ENCODE measurements at regions not wholly inside any gene's neighbourhood (a gene's known extent, or its start where the extent isn't known, plus 50 kb on each side); places are given as distances from the start of the nearest gene placed in this dataset.

- Histone ChIP-seq H3K36me3 (ENCODE audit: control insufficient read depth in 2 of 2, extremely low read depth in 1 of 2, insufficient read depth in 2 of 2, low read length in 2 of 2) (no peaks in the 10 kb centered on the region), H2AFZ (ENCODE audit: control insufficient read depth, low read length) (no peak overlapping the region), H3K4me2 (ENCODE audit: control insufficient read depth, extremely low read depth, insufficient read depth, low read depth, low read length) (no peak overlapping the region), H3K9me3 (ENCODE audit: control insufficient read depth, low read depth, low read length) (no peaks in the 10 kb centered on the region), H4K20me1 (ENCODE audit: control insufficient read depth, extremely low read depth, insufficient read depth, low read length) (no peaks in the 10 kb centered on the region), H3K9me1 (ENCODE audit: control insufficient read depth, extremely low read depth, insufficient read depth, low read length) (no peaks in the 10 kb centered on the region), H3K27ac (ENCODE audit: control insufficient read depth, insufficient read depth, low read length) (no peak overlapping the region), H3K79me2 (ENCODE audit: control insufficient read depth, insufficient read depth, low read length) (no peaks in the 10 kb centered on the region), H3K27me3 (ENCODE audit: control insufficient read depth, extremely low read depth, insufficient read depth, low read length) (no peaks in the 10 kb centered on the region), H3K9ac (ENCODE audit: control insufficient read depth, extremely low read depth, insufficient read depth, low read length) (no peak overlapping the region), H3K4me3 (ENCODE audit: control insufficient read depth in 2 of 3, extremely low read depth in 1 of 3, insufficient read depth in 2 of 3, low read depth in 1 of 3, low read length in 3 of 3) (no peak overlapping the region), H3K4me1 (ENCODE audit: control insufficient read depth, extremely low read depth, insufficient read depth, low read length) (peaks cover 19% of the 10 kb centered on the region)
- DNase-seq (ENCODE audit: low read depth, low spot score) (no peak), FAIRE-seq (no peak)
- TF ChIP-seq CTCF (optimal IDR thresholded peaks at IDR 0.05 in 1 of 3, IDR thresholded peaks at IDR 0.05 in 1 of 3, conservative IDR thresholded peaks at IDR 0.05 in 1 of 3; ENCODE audit: extremely low read depth in 1 of 3, insufficient read depth in 2 of 3, low read length in 3 of 3) (no peak), EZH2 (IDR thresholded peaks at IDR 0.05; ENCODE audit: low read length) (no peak)
- dilution Hi-C loops (cut with MboI; ENCODE audit: extremely low pct_ligation_motif_present, low sequenced_read_pairs): no loop called here
These were observed 592.8 kb downstream of the CSNK1G3 start for GRCh38 chr5:124104821-124105220.

- FAIRE-seq: peak; percentile 59
- no peak overlapping the region for H3K27ac ChIP-seq (ENCODE audit: control insufficient read depth, insufficient read depth, low read length)
- DNase-seq (ENCODE audit: low read depth, low spot score): no peak
These were observed 592.4 kb downstream of the CSNK1G3 start for GRCh38 chr5:124104344-124104743.

More at GRCh38 chr5:124104344-124104743, 592.4 kb downstream of the CSNK1G3 start:
- peaks cover 19% of the 10 kb centered on the region for H3K4me1 ChIP-seq (ENCODE audit: control insufficient read depth, extremely low read depth, insufficient read depth, low read length)
- H3K27me3 ChIP-seq (ENCODE audit: control insufficient read depth, extremely low read depth, insufficient read depth, low read length): no peaks in the 10 kb centered on the region
- no peaks in the 10 kb centered on the region for H3K9me3 ChIP-seq (ENCODE audit: control insufficient read depth, low read depth, low read length)
- no peaks in the 10 kb centered on the region for H4K20me1 ChIP-seq (ENCODE audit: control insufficient read depth, extremely low read depth, insufficient read depth, low read length)
- no peak overlapping the region for H3K9ac ChIP-seq (ENCODE audit: control insufficient read depth, extremely low read depth, insufficient read depth, low read length)
- H2AFZ ChIP-seq (ENCODE audit: control insufficient read depth, low read length): no peak overlapping the region
- dilution Hi-C loops (cut with MboI; ENCODE audit: extremely low pct_ligation_motif_present, low sequenced_read_pairs): no loop called here
- peak overlapping the region; percentile 9 for H3K4me2 ChIP-seq (ENCODE audit: control insufficient read depth, extremely low read depth, insufficient read depth, low read depth, low read length)
- no peak for TF ChIP-seq EZH2 (IDR thresholded peaks at IDR 0.05; ENCODE audit: low read length)
- no peak for TF ChIP-seq CTCF (optimal IDR thresholded peaks at IDR 0.05 in 1 of 3, IDR thresholded peaks at IDR 0.05 in 1 of 3, conservative IDR thresholded peaks at IDR 0.05 in 1 of 3; ENCODE audit: extremely low read depth in 1 of 3, insufficient read depth in 2 of 3, low read length in 3 of 3)
- no peak overlapping the region for H3K4me3 ChIP-seq (ENCODE audit: control insufficient read depth in 2 of 3, extremely low read depth in 1 of 3, insufficient read depth in 2 of 3, low read depth in 1 of 3, low read length in 3 of 3)
- H3K79me2 ChIP-seq (ENCODE audit: control insufficient read depth, insufficient read depth, low read length): no peaks in the 10 kb centered on the region
- no peaks in the 10 kb centered on the region for H3K9me1 ChIP-seq (ENCODE audit: control insufficient read depth, extremely low read depth, insufficient read depth, low read length)
- no peaks in the 10 kb centered on the region for H3K36me3 ChIP-seq (ENCODE audit: control insufficient read depth in 2 of 2, extremely low read depth in 1 of 2, insufficient read depth in 2 of 2, low read length in 2 of 2)

All from keratinocyte (primary cell).